ENCODE measurements at regions not wholly inside any gene's neighbourhood (a gene's known extent, or its start where the extent isn't known, plus 50 kb on each side); places are given as distances from the start of the nearest gene placed in this dataset.

DNA sequence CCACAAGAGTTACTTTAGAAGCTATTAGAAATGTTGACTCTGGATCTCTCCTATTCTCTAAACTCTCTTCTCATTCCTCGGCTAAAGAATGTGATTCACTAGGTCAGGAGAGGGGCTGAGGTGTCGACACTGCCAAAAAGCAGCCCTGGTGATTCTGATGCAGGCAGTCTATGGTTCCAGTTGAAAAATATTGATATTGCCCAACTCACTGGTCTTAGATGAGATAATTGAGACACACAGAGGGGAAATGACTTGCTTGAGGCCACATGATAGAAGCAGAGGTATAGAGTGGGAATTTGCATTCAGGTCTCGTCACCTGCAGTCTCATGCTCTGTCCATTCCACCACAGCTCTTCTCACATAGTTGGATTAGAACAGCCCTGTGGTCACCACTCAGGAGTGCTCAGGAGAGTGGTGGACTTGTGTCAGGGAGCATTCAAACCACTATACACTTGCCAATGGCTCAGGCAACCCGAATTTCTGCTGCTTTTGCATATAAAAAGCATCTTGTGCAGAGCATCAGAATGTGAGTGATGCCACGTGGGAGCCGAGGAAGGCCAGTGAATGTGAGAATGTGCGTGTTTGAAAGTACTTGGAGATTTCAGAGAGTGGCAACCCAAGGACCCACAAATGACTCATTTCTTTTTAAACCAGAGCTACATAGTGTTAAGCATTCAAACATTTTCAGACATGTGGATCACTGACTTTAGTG lies 65.1 kb upstream of the CTLA4 start:
- Histone ChIP-seq H3K4me3 (no peak overlapping the region), H3K27me3 (no peaks in the 10 kb centered on the region), H3K27ac (no peak overlapping the region), H3K4me1 (peaks cover 0 to 45% (median 0%) of the 10 kb centered on the region in 9 donors), H3K9me3 (peaks cover 0 to 38% (median 14%) of the 10 kb centered on the region in 11 donors), H3K36me3 (no peaks in the 10 kb centered on the region)
- TF ChIP-seq, protein P1, sequence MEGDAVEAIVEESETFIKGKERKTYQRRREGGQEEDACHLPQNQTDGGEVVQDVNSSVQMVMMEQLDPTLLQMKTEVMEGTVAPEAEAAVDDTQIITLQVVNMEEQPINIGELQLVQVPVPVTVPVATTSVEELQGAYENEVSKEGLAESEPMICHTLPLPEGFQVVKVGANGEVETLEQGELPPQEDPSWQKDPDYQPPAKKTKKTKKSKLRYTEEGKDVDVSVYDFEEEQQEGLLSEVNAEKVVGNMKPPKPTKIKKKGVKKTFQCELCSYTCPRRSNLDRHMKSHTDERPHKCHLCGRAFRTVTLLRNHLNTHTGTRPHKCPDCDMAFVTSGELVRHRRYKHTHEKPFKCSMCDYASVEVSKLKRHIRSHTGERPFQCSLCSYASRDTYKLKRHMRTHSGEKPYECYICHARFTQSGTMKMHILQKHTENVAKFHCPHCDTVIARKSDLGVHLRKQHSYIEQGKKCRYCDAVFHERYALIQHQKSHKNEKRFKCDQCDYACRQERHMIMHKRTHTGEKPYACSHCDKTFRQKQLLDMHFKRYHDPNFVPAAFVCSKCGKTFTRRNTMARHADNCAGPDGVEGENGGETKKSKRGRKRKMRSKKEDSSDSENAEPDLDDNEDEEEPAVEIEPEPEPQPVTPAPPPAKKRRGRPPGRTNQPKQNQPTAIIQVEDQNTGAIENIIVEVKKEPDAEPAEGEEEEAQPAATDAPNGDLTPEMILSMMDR (IDR thresholded peaks at IDR 0.05): no peak
- no peak for DNase-seq
- 83 to 85% methylated on average over 7 of the region's 7 CpGs for WGBS, 2 donors
- intact Hi-C loops (cut with DNase I): loop anchor here in 2 of 10 donors (10.0 kb wide), 2 partner anchors 108 to 268 kb away; partner anchors contain the start of gene RAPH1 (in 1 of the 2)
- ATAC-seq: no peak

DNA sequence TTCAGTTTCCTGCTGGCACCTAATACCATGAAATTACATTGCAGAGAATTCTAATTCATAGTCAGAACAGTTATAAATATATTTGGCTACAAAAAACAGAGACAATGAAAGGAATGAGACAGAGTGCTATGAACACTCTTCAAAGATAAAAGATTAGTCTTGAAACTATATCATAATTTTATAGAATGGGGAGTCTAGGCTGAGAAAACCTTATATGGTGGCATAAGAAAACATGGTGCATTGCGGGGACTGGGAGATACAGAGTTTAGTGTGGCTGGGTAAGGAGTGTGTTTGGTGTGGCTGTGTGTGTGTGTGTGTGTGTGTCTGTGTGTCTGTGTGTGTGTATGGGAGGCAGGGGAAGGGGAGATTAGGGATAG lies 64.5 kb upstream of the CTLA4 start:
- no peak for ATAC-seq
- Histone ChIP-seq H3K27ac (no peak overlapping the region), H3K36me3 (no peaks in the 10 kb centered on the region), H3K4me3 (no peak overlapping the region), H3K4me1 (peaks cover 0 to 45% (median 0%) of the 10 kb centered on the region in 9 donors), H3K9me3 (peaks cover 0 to 38% (median 14%) of the 10 kb centered on the region in 11 donors), H3K27me3 (no peaks in the 10 kb centered on the region)
- DNase-seq: no peak
- intact Hi-C loops (cut with DNase I): loop anchor here in 2 of 10 donors (10.0 kb wide), 2 partner anchors 108 to 268 kb away; partner anchors contain the start of gene RAPH1 (in 1 of the 2)
- 95 to 98% methylated on average over 1 of the region's 1 CpG for WGBS, 2 donors
- TF ChIP-seq, protein P1 (IDR thresholded peaks at IDR 0.05): no peak

DNA sequence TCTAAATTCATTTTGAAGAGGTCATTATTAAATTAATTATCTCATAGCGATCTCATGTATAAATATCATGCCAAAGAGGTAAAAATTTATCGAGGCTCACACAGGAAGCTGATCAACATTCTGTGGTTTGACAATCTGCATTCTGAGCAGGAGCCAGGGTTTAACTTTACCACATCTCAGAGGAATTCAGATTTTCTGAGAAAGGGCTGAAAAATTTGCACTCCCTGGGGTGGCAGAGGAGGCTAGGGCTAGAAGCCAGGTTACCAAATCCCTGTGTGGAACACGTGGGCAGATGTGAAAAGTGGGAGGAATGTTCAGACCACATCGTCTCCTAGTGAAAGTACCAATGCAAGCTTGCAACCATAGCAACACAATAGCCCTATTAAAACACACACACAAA lies 63.5 kb upstream of the CTLA4 start:
- H3K4me1 ChIP-seq: peaks cover 0 to 46% (median 0%) of the 10 kb centered on the region in 9 donors
- WGBS, 2 donors: 53 to 54% methylated on average over 4 of the region's 4 CpGs
- no peaks in the 10 kb centered on the region for H3K27me3 ChIP-seq
- peak overlapping the region in 5 of 10 donors; percentile 4 to 54 (median 29) for H3K27ac ChIP-seq
- DNase-seq (peak in 1 of 2 donors; percentile 54), ATAC-seq (peak; percentile 47 to 94 (median 80))
- intact Hi-C loops (cut with DNase I): loop anchor here in 2 of 10 donors (10.0 kb wide), 2 partner anchors 109 to 269 kb away; partner anchors contain the start of gene RAPH1 (in 1 of the 2)
- H3K4me3 ChIP-seq: no peak overlapping the region
- TF ChIP-seq, protein P1 (IDR thresholded peaks at IDR 0.05): no peak
- H3K36me3 ChIP-seq: no peaks in the 10 kb centered on the region
- H3K9me3 ChIP-seq: peaks cover 0 to 38% (median 14%) of the 10 kb centered on the region in 11 donors

DNA sequence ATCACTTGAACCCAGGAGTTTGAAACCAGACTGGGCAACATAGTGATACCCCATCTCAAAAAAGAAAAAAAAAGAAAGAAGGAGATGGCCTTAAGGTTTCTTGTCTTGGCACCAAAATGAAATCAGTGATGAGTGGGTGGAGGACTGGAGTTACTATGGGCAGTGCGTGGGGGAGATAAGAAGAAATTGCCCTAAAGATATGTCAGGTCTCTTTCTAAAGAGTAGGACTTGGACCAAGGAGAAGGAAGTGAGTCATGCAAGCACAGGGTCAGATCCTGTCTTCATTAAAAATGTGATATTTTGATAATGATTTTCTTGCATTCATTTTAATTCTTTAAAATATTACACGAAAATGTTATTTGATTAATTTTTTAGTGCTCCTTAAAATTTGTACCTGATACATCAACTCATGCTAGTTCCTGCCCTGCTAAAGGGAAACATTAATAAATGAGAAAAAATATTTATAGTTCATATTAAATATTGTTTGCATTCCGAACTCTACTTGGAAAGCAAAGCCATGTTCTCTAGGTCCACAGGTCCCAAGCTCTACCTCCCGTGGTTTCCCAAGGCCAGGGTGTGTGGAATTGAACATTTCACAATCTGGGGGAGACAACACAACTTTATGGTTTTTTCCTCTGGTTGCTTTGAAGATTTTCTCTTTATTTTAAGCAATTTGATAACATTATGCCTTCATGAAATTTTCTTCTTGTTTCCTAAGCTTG lies 62.6 kb upstream of the CTLA4 start:
- ATAC-seq (peak in 1 of 8 donors; percentile 61), DNase-seq (no peak)
- Histone ChIP-seq H3K27ac (peak overlapping the region in 5 of 10 donors; percentile 28 to 54 (median 42)), H3K9me3 (peaks cover 0 to 38% (median 14%) of the 10 kb centered on the region in 11 donors), H3K27me3 (no peaks in the 10 kb centered on the region), H3K36me3 (no peaks in the 10 kb centered on the region), H3K4me3 (no peak overlapping the region), H3K4me1 (peaks cover 0 to 54% (median 0%) of the 10 kb centered on the region in 9 donors)
- WGBS, 2 donors: 79 to 88% methylated on average over 4 of the region's 4 CpGs
- intact Hi-C loops (cut with DNase I): loop anchor here in 2 of 10 donors (10.0 kb wide), 2 partner anchors 110 to 270 kb away; partner anchors contain the start of gene RAPH1 (in 1 of the 2)
- TF ChIP-seq, protein P1 (IDR thresholded peaks at IDR 0.05): no peak

All from heart right ventricle (tissue), 16 donors.